Loucy (cell line): ENCODE measurements at regions not wholly inside any gene's neighbourhood (a gene's known extent, or its start where the extent isn't known, plus 50 kb on each side); places are given as distances from the start of the nearest gene placed in this dataset.
A peak's percentile ranks its signal among the peaks of the same experiment; 100 is the strongest.

Source experiments
- H2AFZ ChIP-seq: fragments of 200-600 bp; sonication (generic); 2 replicates; pipeline ENCODE4 v1.6.0; 2016; ENCODE audit warnings: antibody characterized with exemption, mild to moderate bottlenecking, low read length, moderate library complexity
- H3F3A ChIP-seq: fragments of 200-600 bp; 2 replicates; pipeline ENCODE4 v1.6.0; 2016; ENCODE audit warnings: antibody characterized with exemption, low read depth, mild to moderate bottlenecking
- H3K27me3 ChIP-seq: fragments of 200-600 bp; sonication (generic); 2 replicates; pipeline ENCODE4 v1.6.1; 2014; ENCODE audit warnings: low read length, mild to moderate bottlenecking; ENCODE audit not compliant: insufficient read depth, poor library complexity, severe bottlenecking
- H3K36me3 ChIP-seq: fragments of 200-600 bp; sonication (generic); 2 replicates; pipeline ENCODE4 v1.6.1; 2016; ENCODE audit warnings: low read length; ENCODE audit not compliant: insufficient read depth
- H3K4me1 ChIP-seq: fragments of 200-600 bp; sonication (generic); 2 replicates; pipeline ENCODE4 v1.5.1; 2014; ENCODE audit warnings: low read length, mild to moderate bottlenecking; ENCODE audit not compliant: insufficient read depth, poor library complexity, severe bottlenecking
- H3K4me2 ChIP-seq: fragments of 200-600 bp; sonication (generic); 2 replicates; pipeline ENCODE4 v1.6.0; 2014; ENCODE audit warnings: antibody characterized with exemption, low read length, low read depth, mild to moderate bottlenecking; ENCODE audit not compliant: poor library complexity, severe bottlenecking
- H3K4me3 ChIP-seq: fragments of 200-600 bp; sonication (generic); 2 replicates; pipeline ENCODE4 v1.5.1; 2014; ENCODE audit warnings: low read length, mild to moderate bottlenecking, mixed read lengths; ENCODE audit not compliant: poor library complexity, severe bottlenecking
- H3K79me2 ChIP-seq: fragments of 200-600 bp; sonication (generic); 2 replicates; pipeline ENCODE4 v1.6.1; 2014; ENCODE audit warnings: low read length; ENCODE audit not compliant: insufficient read depth
- H3K9ac ChIP-seq: fragments of 200-600 bp; sonication (generic); 2 replicates; pipeline ENCODE4 v1.6.0; 2014; ENCODE audit warnings: mild to moderate bottlenecking, low read depth, low read length, moderate library complexity; ENCODE audit not compliant: poor library complexity, severe bottlenecking
- H3K9me2 ChIP-seq: fragments of 200-600 bp; sonication (generic); replicated peaks from 2 replicates; pipeline ENCODE4 v1.6.1; 2016; ENCODE audit warnings: low read depth, low read length, mixed read lengths
- H3K9me3 ChIP-seq: fragments of 200-600 bp; sonication (generic); 2 replicates; pipeline ENCODE4 v1.6.1; 2014; ENCODE audit warnings: mild to moderate bottlenecking, antibody characterized with exemption, low read length, low read depth; ENCODE audit not compliant: insufficient read depth
- H4K20me1 ChIP-seq: fragments of 200-600 bp; sonication (generic); 2 replicates; pipeline ENCODE4 v1.6.0; 2014; ENCODE audit warnings: antibody characterized with exemption, low read length, mild to moderate bottlenecking; ENCODE audit not compliant: insufficient read depth, poor library complexity, severe bottlenecking
- CTCF ChIP-seq: fragments of 200-600 bp; sonication (generic); conservative IDR thresholded peaks from 2 replicates; pipeline ENCODE4 v1.5.1; 2014; ENCODE audit warnings: mild to moderate bottlenecking, antibody characterized with exemption, low read length
- EZH2phosphoT487 ChIP-seq: fragments of 200-600 bp; IDR thresholded peaks from 2 replicates; pipeline ENCODE4 v1.6.1; 2018; ENCODE audit warnings: antibody characterized with exemption, mild to moderate bottlenecking, moderate library complexity, borderline replicate concordance

GRCh38 chr18:75884728-75885127 is 457.2 kb upstream of the SMIM21 start:
- Histone ChIP-seq H3K36me3 (no peaks in the 10 kb centered on the region), H3K9ac (no peak overlapping the region), H3K9me3 (no peaks in the 10 kb centered on the region), H3K4me1 (no peaks in the 10 kb centered on the region), H4K20me1 (no peaks in the 10 kb centered on the region), H3K79me2 (no peaks in the 10 kb centered on the region), H2AFZ (no peak overlapping the region), H3K9me2 (no peaks in the 10 kb centered on the region), H3K4me3 (no peak overlapping the region), H3K4me2 (no peak overlapping the region), H3K27me3 (no peaks in the 10 kb centered on the region), H3F3A (no peaks in the 10 kb centered on the region)
- TF ChIP-seq CTCF (peak; percentile 49), EZH2phosphoT487 (no peak)

GRCh38 chr18:75880925-75881504 is 453.5 kb upstream of the SMIM21 start:
- H3K27me3 ChIP-seq: no peaks in the 10 kb centered on the region
- H3F3A ChIP-seq: no peaks in the 10 kb centered on the region
- TF ChIP-seq EZH2phosphoT487 (no peak), CTCF (no peak)
- H3K4me1 ChIP-seq: no peaks in the 10 kb centered on the region
- no peak overlapping the region for H3K4me2 ChIP-seq
- H3K36me3 ChIP-seq: no peaks in the 10 kb centered on the region
- H3K4me3 ChIP-seq: no peak overlapping the region
- H3K9ac ChIP-seq: no peak overlapping the region
- H2AFZ ChIP-seq: no peak overlapping the region
- H4K20me1 ChIP-seq: no peaks in the 10 kb centered on the region
- H3K9me3 ChIP-seq: no peaks in the 10 kb centered on the region
- no peaks in the 10 kb centered on the region for H3K79me2 ChIP-seq
- H3K9me2 ChIP-seq: no peaks in the 10 kb centered on the region

- H3K9me2 ChIP-seq: no peaks in the 10 kb centered on the region
- no peaks in the 10 kb centered on the region for H3K79me2 ChIP-seq
- H3K9me3 ChIP-seq: no peaks in the 10 kb centered on the region
- H3K27me3 ChIP-seq: no peaks in the 10 kb centered on the region
- H2AFZ ChIP-seq: no peak overlapping the region
- H3K4me3 ChIP-seq: no peak overlapping the region
- no peaks in the 10 kb centered on the region for H3K4me1 ChIP-seq
- TF ChIP-seq EZH2phosphoT487 (no peak), CTCF (no peak)
- no peak overlapping the region for H3K9ac ChIP-seq
- H3K4me2 ChIP-seq: no peak overlapping the region
- H4K20me1 ChIP-seq: no peaks in the 10 kb centered on the region
- no peaks in the 10 kb centered on the region for H3K36me3 ChIP-seq
- H3F3A ChIP-seq: no peaks in the 10 kb centered on the region
Observed at GRCh38 chr18:75880266-75880665, 452.8 kb upstream of the SMIM21 start.
